ENCODE measurements at regions not wholly inside any gene's neighbourhood (a gene's known extent, or its start where the extent isn't known, plus 50 kb on each side); places are given as distances from the start of the nearest gene placed in this dataset.

- H3K27ac ChIP-seq, result no peak overlapping the region
- TF ChIP-seq CTCF (conservative IDR thresholded peaks at IDR 0.05), result no peak
Observed at GRCh38 chr13:70908795-70909194, 800.5 kb upstream of the KLHL1 start.

- H3K27ac ChIP-seq, result no peak overlapping the region
- no peak for TF ChIP-seq CTCF (conservative IDR thresholded peaks at IDR 0.05)
Observed at GRCh38 chr13:70905035-70905434, 796.8 kb upstream of the KLHL1 start.

- TF ChIP-seq CTCF (conservative IDR thresholded peaks at IDR 0.05), result no peak
- no peak overlapping the region for H3K27ac ChIP-seq
Observed at GRCh38 chr13:70896136-70896535, 787.9 kb upstream of the KLHL1 start.

GRCh38 chr13:70895599-70895998, 787.3 kb upstream of the KLHL1 start:
- no peak for TF ChIP-seq CTCF (conservative IDR thresholded peaks at IDR 0.05)
- H3K27ac ChIP-seq, result no peak overlapping the region

- no peak overlapping the region for H3K27ac ChIP-seq
- no peak for TF ChIP-seq CTCF (conservative IDR thresholded peaks at IDR 0.05)
Observed at GRCh38 chr13:70894258-70894657, 786.0 kb upstream of the KLHL1 start.

GRCh38 chr13:70893832-70894231, 785.6 kb upstream of the KLHL1 start:
- no peak overlapping the region for H3K27ac ChIP-seq
- TF ChIP-seq CTCF (conservative IDR thresholded peaks at IDR 0.05), result no peak

- TF ChIP-seq CTCF (conservative IDR thresholded peaks at IDR 0.05), result no peak
- no peak overlapping the region for H3K27ac ChIP-seq
Observed at GRCh38 chr13:70890289-70890688, 782.0 kb upstream of the KLHL1 start.

GRCh38 chr13:70889163-70889562, 780.9 kb upstream of the KLHL1 start:
- no peak for TF ChIP-seq CTCF (conservative IDR thresholded peaks at IDR 0.05)

More at GRCh38 chr13:70889163-70889562, 780.9 kb upstream of the KLHL1 start:
- H3K27ac ChIP-seq, result no peak overlapping the region

Data from VCaP (cell line).